ENCODE measurements at regions not wholly inside any gene's neighbourhood (a gene's known extent, or its start where the extent isn't known, plus 50 kb on each side); places are given as distances from the start of the nearest gene placed in this dataset.
"Not testable (repeated sequence)": the region's sequence is repeated elsewhere in the genome, so short reads cannot be mapped to it uniquely, and the experiment has no call there.

- DNase-seq (ENCODE audit: low read depth), result no peak
These were observed 385.9 kb downstream of the RAP2B start for GRCh38 chr3:153547970-153548369.

- not testable (repeated sequence) for DNase-seq (ENCODE audit: low read depth)
These were observed 387.7 kb downstream of the RAP2B start for GRCh38 chr3:153549686-153550085.

- no peak for DNase-seq (ENCODE audit: low read depth)
These were observed 389.7 kb downstream of the RAP2B start for GRCh38 chr3:153551536-153552285.

GRCh38 chr3:153552887-153553604 is 391.0 kb downstream of the RAP2B start:
- DNase-seq (ENCODE audit: low read depth), result no peak

- no peak for DNase-seq (ENCODE audit: low read depth)
These were observed 391.5 kb downstream of the RAP2B start for GRCh38 chr3:153553605-153553945.

- DNase-seq (ENCODE audit: low read depth), result no peak
These were observed 393.9 kb downstream of the RAP2B start for GRCh38 chr3:153555919-153556318.

- not testable (repeated sequence) for DNase-seq (ENCODE audit: low read depth)
These were observed 397.3 kb downstream of the RAP2B start for GRCh38 chr3:153559366-153559765.

- no peak for DNase-seq (ENCODE audit: low read depth)
These were observed 405.0 kb downstream of the RAP2B start for GRCh38 chr3:153567011-153567410.

GRCh38 chr3:153567556-153567955 is 405.5 kb downstream of the RAP2B start:
- no peak for DNase-seq (ENCODE audit: low read depth)

GRCh38 chr3:153570481-153570880 is 408.5 kb downstream of the RAP2B start:
- DNase-seq (ENCODE audit: low read depth), result peak; percentile 17

- DNase-seq (ENCODE audit: low read depth), result no peak
These were observed 410.1 kb downstream of the RAP2B start for GRCh38 chr3:153572165-153572564.

GRCh38 chr3:153572654-153573053 is 410.6 kb downstream of the RAP2B start:
- no peak for DNase-seq (ENCODE audit: low read depth)

GRCh38 chr3:153573481-153573880 is 411.5 kb downstream of the RAP2B start:
- no peak for DNase-seq (ENCODE audit: low read depth)

GRCh38 chr3:153574445-153574844 is 412.4 kb downstream of the RAP2B start:
- no peak for DNase-seq (ENCODE audit: low read depth)

- no peak for DNase-seq (ENCODE audit: low read depth)
These were observed 415.2 kb downstream of the RAP2B start for GRCh38 chr3:153577059-153577736.

- no peak for DNase-seq (ENCODE audit: low read depth)
These were observed 416.0 kb downstream of the RAP2B start for GRCh38 chr3:153578046-153578445.

- DNase-seq (ENCODE audit: low read depth), result no peak
These were observed 428.0 kb downstream of the RAP2B start for GRCh38 chr3:153590051-153590450.

GRCh38 chr3:153591561-153592245 is 429.7 kb downstream of the RAP2B start:
- no peak for DNase-seq (ENCODE audit: low read depth)

GRCh38 chr3:153595186-153595815 is 433.3 kb downstream of the RAP2B start:
- DNase-seq (ENCODE audit: low read depth), result peak; percentile 55

GRCh38 chr3:153596401-153596800 is 434.4 kb downstream of the RAP2B start:
- DNase-seq (ENCODE audit: low read depth), result no peak

GRCh38 chr3:153599685-153600084 is 437.7 kb downstream of the RAP2B start:
- peak; percentile 94 for DNase-seq (ENCODE audit: low read depth)
